GM23338 (cell line): ENCODE measurements at regions not wholly inside any gene's neighbourhood (a gene's known extent, or its start where the extent isn't known, plus 50 kb on each side); places are given as distances from the start of the nearest gene placed in this dataset.

Experiments
- ATAC-seq: fragments of 200-7000 bp; cut with Tn5 transposase; 3 replicates; pipeline ENCODE4 v1.9.1; 2020
- DNase-seq: peaks from one replicate; pipeline ENCODE4 v3.0.0-alpha.2; 2015; ENCODE audit warnings: low spot score
- H2AFZ ChIP-seq: fragments of 200-600 bp; sonication (generic); 2 replicates; pipeline ENCODE4 v1.8.0; 2016; ENCODE audit warnings: antibody characterized with exemption, mild to moderate bottlenecking, moderate library complexity
- H3F3A ChIP-seq: fragments of 200-600 bp; sonication (generic); replicated peaks from 2 replicates; pipeline ENCODE4 v1.8.0; 2017; ENCODE audit warnings: antibody characterized with exemption, mixed run types, low read depth
- H3K27ac ChIP-seq: fragments of 200-600 bp; sonication (generic); 2 replicates; pipeline ENCODE4 v1.6.1; 2016; ENCODE audit warnings: low read depth
- H3K27me3 ChIP-seq: fragments of 200-600 bp; sonication (generic); 2 replicates; pipeline ENCODE4 v1.8.0; 2016; ENCODE audit warnings: mild to moderate bottlenecking, mixed run types, moderate library complexity; ENCODE audit not compliant: insufficient read depth
- H3K36me3 ChIP-seq: fragments of 200-600 bp; sonication (generic); 2 replicates; pipeline ENCODE4 v1.8.0; 2016; ENCODE audit warnings: mild to moderate bottlenecking; ENCODE audit not compliant: insufficient read depth
- H3K4me1 ChIP-seq: fragments of 200-600 bp; sonication (generic); 2 replicates; pipeline ENCODE4 v1.8.0; 2016; ENCODE audit warnings: mild to moderate bottlenecking, moderate library complexity; ENCODE audit not compliant: insufficient read depth
- H3K4me2 ChIP-seq: fragments of 200-600 bp; sonication (generic); 2 replicates; pipeline ENCODE4 v1.7.1; 2017; ENCODE audit warnings: mixed run types
- H3K4me3 ChIP-seq: fragments of 200-600 bp; sonication (generic); 2 replicates; pipeline ENCODE4 v1.6.1; 2016; ENCODE audit warnings: mixed run types
- H3K79me2 ChIP-seq: fragments of 200-600 bp; sonication (generic); replicated peaks from 2 replicates; pipeline ENCODE4 v1.8.0; 2017; ENCODE audit warnings: mild to moderate bottlenecking; ENCODE audit not compliant: insufficient read depth
- H3K9me2 ChIP-seq: fragments of 200-600 bp; sonication (generic); 2 replicates; pipeline ENCODE4 v1.8.0; 2017; ENCODE audit not compliant: insufficient read depth
- H4K20me1 ChIP-seq: fragments of 200-600 bp; sonication (generic); replicated peaks from 2 replicates; pipeline ENCODE4 v1.8.0; 2017; ENCODE audit warnings: mild to moderate bottlenecking; ENCODE audit not compliant: insufficient read depth
- H3K27ac Mint-ChIP-seq: 2 replicates; pipeline ENCODE4 v1.8.0; 2020; ENCODE audit warnings: inconsistent platforms, mild to moderate bottlenecking, moderate library complexity, mixed read lengths
- H3K27me3 Mint-ChIP-seq: 3 replicates; pipeline ENCODE4 v1.8.0; 2022; ENCODE audit warnings: low read depth, mild to moderate bottlenecking, moderate library complexity, mixed read lengths, inconsistent platforms; ENCODE audit not compliant: insufficient read depth, poor library complexity
- H3K36me3 Mint-ChIP-seq: 3 replicates; pipeline ENCODE4 v1.8.0; 2021; ENCODE audit warnings: low read depth, mild to moderate bottlenecking, inconsistent platforms, moderate library complexity, mixed read lengths
- H3K4me1 Mint-ChIP-seq: 3 replicates; pipeline ENCODE4 v1.8.0; 2020; ENCODE audit warnings: mild to moderate bottlenecking, inconsistent platforms, mixed read lengths
- H3K4me3 Mint-ChIP-seq: 3 replicates; pipeline ENCODE4 v1.8.0; 2021; ENCODE audit warnings: moderate library complexity, mild to moderate bottlenecking, inconsistent platforms, mixed read lengths
- H3K9me3 Mint-ChIP-seq: 3 replicates; pipeline ENCODE4 v1.8.0; 2020; ENCODE audit warnings: moderate library complexity, mild to moderate bottlenecking, inconsistent platforms, mixed read lengths
- EZH2 ChIP-seq: fragments of 200-600 bp; sonication (generic); IDR thresholded peaks from one replicate; pipeline ENCODE4 v1.8.0; 2017; ENCODE audit warnings: antibody characterized with exemption, mild to moderate bottlenecking, low read depth; ENCODE audit not compliant: unreplicated experiment
- EZH2phosphoT487 ChIP-seq: fragments of 200-600 bp; sonication (generic); IDR thresholded peaks from one replicate; pipeline ENCODE4 v1.8.1; 2018; ENCODE audit warnings: antibody characterized with exemption; ENCODE audit not compliant: unreplicated experiment
- NANOG ChIP-seq: IDR thresholded peaks from 2 replicates; pipeline ENCODE4 v1.6.1; 2016; ENCODE audit warnings: antibody characterized with exemption, borderline replicate concordance
- POLR2AphosphoS5 ChIP-seq: IDR thresholded peaks from 2 replicates; pipeline ENCODE4 v1.6.1; 2016; ENCODE audit warnings: antibody characterized with exemption, low read depth
- ZNF114 ChIP-seq: fragments of 250-450 bp; sonication (Bioruptor Pico); IDR thresholded peaks from 2 replicates; pipeline ENCODE4 v1.5.0; 2020; ENCODE audit warnings: mild to moderate bottlenecking, moderate library complexity
- TF ChIP-seq, protein P1 (sequence below): fragments of 250-450 bp; sonication (Bioruptor Pico); IDR thresholded peaks from 2 replicates; pipeline ENCODE4 v1.5.0; 2020; ENCODE audit warnings: mild to moderate bottlenecking, moderate library complexity
- TF ChIP-seq, protein P2 (sequence below), 2 experiments: fragments of 200-600 bp in 1 of 2; sonication (generic) in 1 of 2; conservative IDR thresholded peaks; 2 replicates each; pipeline versions ENCODE4 v1.5.1 to v1.6.1; 2016 to 2017; ENCODE audit warnings: antibody characterized with exemption in 2 of 2, low read depth in 2 of 2, mild to moderate bottlenecking in 2 of 2, moderate library complexity in 1 of 2

DNA sequence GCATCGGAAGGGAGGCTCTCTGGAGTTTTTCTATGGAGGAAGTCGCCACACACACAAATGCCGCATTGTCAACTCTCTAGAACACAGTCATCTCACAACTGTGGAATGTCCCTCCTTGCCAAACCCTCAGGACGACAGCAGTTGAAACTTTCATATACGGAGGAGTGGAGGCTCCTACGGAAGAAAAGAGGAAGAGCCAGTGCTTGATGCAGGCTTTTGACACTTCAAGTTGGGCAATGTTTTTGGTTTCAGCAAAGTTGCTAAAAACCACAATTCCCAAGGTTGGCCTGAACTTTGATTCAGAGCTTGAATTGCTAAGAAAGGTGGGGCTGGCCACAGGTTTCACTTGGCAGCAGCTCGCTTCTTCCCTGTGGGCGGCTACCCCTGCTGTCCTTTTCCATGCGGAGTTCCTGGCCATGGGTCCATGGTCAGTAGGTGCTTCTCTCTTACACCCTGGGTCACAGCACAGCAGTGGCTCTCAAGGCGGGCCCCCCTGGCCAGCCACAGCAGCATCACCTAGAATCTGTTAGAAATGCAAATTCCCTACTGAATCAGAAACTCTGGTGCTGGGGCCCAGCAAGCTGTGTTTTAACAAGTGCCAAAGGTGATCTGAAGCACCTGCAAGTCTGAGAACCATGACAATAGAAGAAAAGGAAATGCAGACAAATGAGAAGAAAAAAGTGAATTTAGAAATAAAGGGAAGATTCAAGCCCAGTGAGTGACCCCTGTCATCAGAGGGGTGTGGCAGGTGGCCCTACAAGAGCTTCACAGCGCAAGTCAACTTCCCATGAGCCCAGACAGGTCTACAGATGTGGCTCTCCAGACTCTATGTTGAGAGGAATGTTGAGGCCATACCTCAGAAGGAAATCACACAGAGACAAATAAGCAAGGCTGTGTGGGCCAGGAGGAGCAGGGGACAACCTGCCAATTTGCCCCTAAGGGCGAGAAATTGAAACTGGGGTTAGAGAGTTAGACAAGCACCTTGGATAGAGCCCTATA, 856.4 kb downstream of the RNF144A start (continued):
- TF ChIP-seq, protein P1, sequence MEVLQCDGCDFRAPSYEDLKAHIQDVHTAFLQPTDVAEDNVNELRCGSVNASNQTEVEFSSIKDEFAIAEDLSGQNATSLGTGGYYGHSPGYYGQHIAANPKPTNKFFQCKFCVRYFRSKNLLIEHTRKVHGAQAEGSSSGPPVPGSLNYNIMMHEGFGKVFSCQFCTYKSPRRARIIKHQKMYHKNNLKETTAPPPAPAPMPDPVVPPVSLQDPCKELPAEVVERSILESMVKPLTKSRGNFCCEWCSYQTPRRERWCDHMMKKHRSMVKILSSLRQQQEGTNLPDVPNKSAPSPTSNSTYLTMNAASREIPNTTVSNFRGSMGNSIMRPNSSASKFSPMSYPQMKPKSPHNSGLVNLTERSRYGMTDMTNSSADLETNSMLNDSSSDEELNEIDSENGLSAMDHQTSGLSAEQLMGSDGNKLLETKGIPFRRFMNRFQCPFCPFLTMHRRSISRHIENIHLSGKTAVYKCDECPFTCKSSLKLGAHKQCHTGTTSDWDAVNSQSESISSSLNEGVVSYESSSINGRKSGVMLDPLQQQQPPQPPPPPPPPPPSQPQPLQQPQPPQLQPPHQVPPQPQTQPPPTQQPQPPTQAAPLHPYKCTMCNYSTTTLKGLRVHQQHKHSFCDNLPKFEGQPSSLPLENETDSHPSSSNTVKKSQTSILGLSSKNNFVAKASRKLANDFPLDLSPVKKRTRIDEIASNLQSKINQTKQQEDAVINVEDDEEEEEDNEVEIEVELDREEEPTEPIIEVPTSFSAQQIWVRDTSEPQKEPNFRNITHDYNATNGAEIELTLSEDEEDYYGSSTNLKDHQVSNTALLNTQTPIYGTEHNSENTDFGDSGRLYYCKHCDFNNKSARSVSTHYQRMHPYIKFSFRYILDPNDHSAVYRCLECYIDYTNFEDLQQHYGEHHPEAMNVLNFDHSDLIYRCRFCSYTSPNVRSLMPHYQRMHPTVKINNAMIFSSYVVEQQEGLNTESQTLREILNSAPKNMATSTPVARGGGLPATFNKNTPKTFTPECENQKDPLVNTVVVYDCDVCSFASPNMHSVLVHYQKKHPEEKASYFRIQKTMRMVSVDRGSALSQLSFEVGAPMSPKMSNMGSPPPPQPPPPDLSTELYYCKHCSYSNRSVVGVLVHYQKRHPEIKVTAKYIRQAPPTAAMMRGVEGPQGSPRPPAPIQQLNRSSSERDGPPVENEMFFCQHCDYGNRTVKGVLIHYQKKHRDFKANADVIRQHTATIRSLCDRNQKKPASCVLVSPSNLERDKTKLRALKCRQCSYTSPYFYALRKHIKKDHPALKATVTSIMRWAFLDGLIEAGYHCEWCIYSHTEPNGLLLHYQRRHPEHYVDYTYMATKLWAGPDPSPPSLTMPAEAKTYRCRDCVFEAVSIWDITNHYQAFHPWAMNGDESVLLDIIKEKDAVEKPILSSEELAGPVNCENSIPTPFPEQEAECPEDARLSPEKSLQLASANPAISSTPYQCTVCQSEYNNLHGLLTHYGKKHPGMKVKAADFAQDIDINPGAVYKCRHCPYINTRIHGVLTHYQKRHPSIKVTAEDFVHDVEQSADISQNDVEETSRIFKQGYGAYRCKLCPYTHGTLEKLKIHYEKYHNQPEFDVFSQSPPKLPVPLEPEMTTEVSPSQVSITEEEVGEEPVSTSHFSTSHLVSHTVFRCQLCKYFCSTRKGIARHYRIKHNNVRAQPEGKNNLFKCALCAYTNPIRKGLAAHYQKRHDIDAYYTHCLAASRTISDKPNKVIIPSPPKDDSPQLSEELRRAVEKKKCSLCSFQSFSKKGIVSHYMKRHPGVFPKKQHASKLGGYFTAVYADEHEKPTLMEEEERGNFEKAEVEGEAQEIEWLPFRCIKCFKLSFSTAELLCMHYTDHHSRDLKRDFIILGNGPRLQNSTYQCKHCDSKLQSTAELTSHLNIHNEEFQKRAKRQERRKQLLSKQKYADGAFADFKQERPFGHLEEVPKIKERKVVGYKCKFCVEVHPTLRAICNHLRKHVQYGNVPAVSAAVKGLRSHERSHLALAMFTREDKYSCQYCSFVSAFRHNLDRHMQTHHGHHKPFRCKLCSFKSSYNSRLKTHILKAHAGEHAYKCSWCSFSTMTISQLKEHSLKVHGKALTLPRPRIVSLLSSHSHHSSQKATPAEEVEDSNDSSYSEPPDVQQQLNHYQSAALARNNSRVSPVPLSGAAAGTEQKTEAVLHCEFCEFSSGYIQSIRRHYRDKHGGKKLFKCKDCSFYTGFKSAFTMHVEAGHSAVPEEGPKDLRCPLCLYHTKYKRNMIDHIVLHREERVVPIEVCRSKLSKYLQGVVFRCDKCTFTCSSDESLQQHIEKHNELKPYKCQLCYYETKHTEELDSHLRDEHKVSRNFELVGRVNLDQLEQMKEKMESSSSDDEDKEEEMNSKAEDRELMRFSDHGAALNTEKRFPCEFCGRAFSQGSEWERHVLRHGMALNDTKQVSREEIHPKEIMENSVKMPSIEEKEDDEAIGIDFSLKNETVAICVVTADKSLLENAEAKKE (CRISPR knock-in tag), result no peak
- TF ChIP-seq, protein P2, sequence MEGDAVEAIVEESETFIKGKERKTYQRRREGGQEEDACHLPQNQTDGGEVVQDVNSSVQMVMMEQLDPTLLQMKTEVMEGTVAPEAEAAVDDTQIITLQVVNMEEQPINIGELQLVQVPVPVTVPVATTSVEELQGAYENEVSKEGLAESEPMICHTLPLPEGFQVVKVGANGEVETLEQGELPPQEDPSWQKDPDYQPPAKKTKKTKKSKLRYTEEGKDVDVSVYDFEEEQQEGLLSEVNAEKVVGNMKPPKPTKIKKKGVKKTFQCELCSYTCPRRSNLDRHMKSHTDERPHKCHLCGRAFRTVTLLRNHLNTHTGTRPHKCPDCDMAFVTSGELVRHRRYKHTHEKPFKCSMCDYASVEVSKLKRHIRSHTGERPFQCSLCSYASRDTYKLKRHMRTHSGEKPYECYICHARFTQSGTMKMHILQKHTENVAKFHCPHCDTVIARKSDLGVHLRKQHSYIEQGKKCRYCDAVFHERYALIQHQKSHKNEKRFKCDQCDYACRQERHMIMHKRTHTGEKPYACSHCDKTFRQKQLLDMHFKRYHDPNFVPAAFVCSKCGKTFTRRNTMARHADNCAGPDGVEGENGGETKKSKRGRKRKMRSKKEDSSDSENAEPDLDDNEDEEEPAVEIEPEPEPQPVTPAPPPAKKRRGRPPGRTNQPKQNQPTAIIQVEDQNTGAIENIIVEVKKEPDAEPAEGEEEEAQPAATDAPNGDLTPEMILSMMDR (conservative IDR thresholded peaks at IDR 0.05; ENCODE audit: low read depth in 2 of 2), result no peak
- TF ChIP-seq POLR2AphosphoS5, result no peak

DNA sequence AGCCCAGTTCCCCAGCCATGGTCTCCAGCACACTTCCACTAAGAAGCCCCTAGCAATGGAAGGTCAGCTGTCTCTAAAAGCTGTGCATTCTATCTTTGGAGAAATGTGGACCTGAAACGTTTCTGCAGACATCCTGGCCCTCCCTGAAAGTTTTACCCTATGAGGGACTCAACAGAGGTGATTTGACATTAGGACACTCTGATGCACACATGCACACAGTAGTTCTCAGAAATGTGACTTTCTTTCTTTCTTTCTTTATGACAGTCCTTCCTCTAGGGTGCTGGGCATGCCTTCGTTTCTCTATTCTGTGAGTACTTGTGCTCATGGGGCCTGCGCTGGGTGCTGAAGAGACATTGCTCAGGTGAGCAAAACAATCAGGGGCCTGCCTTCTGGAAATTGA, 857.3 kb downstream of the RNF144A start:
- H3K27ac Mint-ChIP-seq, result no peak overlapping the region
- DNase-seq, result no peak
- peaks cover 9% of the 10 kb centered on the region for H3K4me1 ChIP-seq
- no peak for ATAC-seq
- H3F3A ChIP-seq, result no peaks in the 10 kb centered on the region
- no peaks in the 10 kb centered on the region for H4K20me1 ChIP-seq
- peaks cover 7% of the 10 kb centered on the region for H3K27me3 Mint-ChIP-seq
- H3K4me1 Mint-ChIP-seq, result peaks cover 15% of the 10 kb centered on the region
- H3K36me3 ChIP-seq, result no peaks in the 10 kb centered on the region
- no peaks in the 10 kb centered on the region for H3K9me3 Mint-ChIP-seq
- H3K79me2 ChIP-seq, result no peaks in the 10 kb centered on the region
- H3K27me3 ChIP-seq, result no peaks in the 10 kb centered on the region
- H3K4me2 ChIP-seq, result no peak overlapping the region
- H3K4me3 ChIP-seq, result no peak overlapping the region
- H2AFZ ChIP-seq, result no peak overlapping the region
- H3K4me3 Mint-ChIP-seq, result no peak overlapping the region
- H3K36me3 Mint-ChIP-seq, result no peaks in the 10 kb centered on the region; the same call in 2 of the 3 replicates
- no peak overlapping the region for H3K27ac ChIP-seq
- H3K9me2 ChIP-seq, result peaks cover 16% of the 10 kb centered on the region
- TF ChIP-seq EZH2 (no peak), EZH2phosphoT487 (no peak), ZNF114 (CRISPR knock-in tag) (no peak), NANOG (no peak)
- TF ChIP-seq, protein P2 (conservative IDR thresholded peaks at IDR 0.05; ENCODE audit: low read depth in 2 of 2), result no peak
